OCI-LY7 (cell line): ENCODE measurements at regions not wholly inside any gene's neighbourhood (a gene's known extent, or its start where the extent isn't known, plus 50 kb on each side); places are given as distances from the start of the nearest gene placed in this dataset.
"Not testable (repeated sequence)": the region's sequence is repeated elsewhere in the genome, so short reads cannot be mapped to it uniquely, and the experiment has no call there.

Source experiments
- BruUV-seq: library from RNA; stranded (reverse); fragments of 400-500 nt; replicated peaks from 2 replicates; lab custom pipeline; 2021; lab: Mats Ljungman, UMichigan
- CTCF ChIA-PET: fragments of 300-600 bp; sonication (Branson Sonifier 250); formaldehyde crosslinking; loops from one replicate; lab custom pipeline; 2022; ENCODE audit warnings: antibody characterized with exemption; ENCODE audit not compliant: unreplicated experiment; lab: Charles Lee
- POLR2A ChIA-PET: fragments of 300-600 bp; sonication (Branson Sonifier 250); formaldehyde crosslinking; loops from one replicate; lab custom pipeline; 2022; ENCODE audit warnings: antibody characterized with exemption; lab: Charles Lee
- DNase-seq: peaks from one replicate; pipeline ENCODE4 v3.0.0-alpha.2; 2015; ENCODE audit warnings: low spot score
- H2AFZ ChIP-seq: fragments of 200-600 bp; sonication (generic), shearing (Covaris generic); 2 replicates; pipeline ENCODE4 v1.6.1; 2014; ENCODE audit warnings: mild to moderate bottlenecking, antibody characterized with exemption, low read length, moderate library complexity
- H3K27ac ChIP-seq: fragments of 200-600 bp; sonication (generic); 2 replicates; pipeline ENCODE4 v1.5.1; 2014; ENCODE audit warnings: mixed run types, low read depth, mild to moderate bottlenecking, moderate library complexity, low read length, inconsistent platforms; ENCODE audit not compliant: poor library complexity, severe bottlenecking
- H3K36me3 ChIP-seq: fragments of 200-600 bp; sonication (generic); 2 replicates; pipeline ENCODE4 v1.6.1; 2014; ENCODE audit warnings: mild to moderate bottlenecking, antibody characterized with exemption, low read length, moderate library complexity, mixed read lengths; ENCODE audit not compliant: insufficient read depth
- H3K4me1 ChIP-seq: fragments of 200-600 bp; sonication (generic); 2 replicates; pipeline ENCODE4 v1.5.1; 2014; ENCODE audit warnings: mild to moderate bottlenecking, low read length; ENCODE audit not compliant: insufficient read depth, poor library complexity, severe bottlenecking
- H3K4me2 ChIP-seq: fragments of 200-600 bp; sonication (generic); 2 replicates; pipeline ENCODE4 v1.6.1; 2014; ENCODE audit warnings: mild to moderate bottlenecking, low read length
- H3K4me3 ChIP-seq: fragments of 200-600 bp; sonication (generic); 2 replicates; pipeline ENCODE4 v1.5.1; 2014; ENCODE audit warnings: mild to moderate bottlenecking, low read depth, low read length; ENCODE audit not compliant: poor library complexity, severe bottlenecking
- H3K79me2 ChIP-seq: fragments of 200-600 bp; sonication (generic); 2 replicates; pipeline ENCODE4 v1.6.1; 2016; ENCODE audit warnings: low read depth, mild to moderate bottlenecking, low read length, moderate library complexity, mixed read lengths; ENCODE audit not compliant: insufficient read depth
- H3K9me2 ChIP-seq: fragments of 200-600 bp; sonication (generic); 2 replicates; pipeline ENCODE4 v1.6.1; 2016; ENCODE audit warnings: mild to moderate bottlenecking, low read length, mixed read lengths; ENCODE audit not compliant: insufficient read depth
- H3K9me3 ChIP-seq: fragments of 200-600 bp; sonication (generic); 2 replicates; pipeline ENCODE4 v1.6.1; 2014; ENCODE audit warnings: mild to moderate bottlenecking, mixed run types, low read length, mixed read lengths
- H4K20me1 ChIP-seq: fragments of 200-600 bp; sonication (generic); 2 replicates; pipeline ENCODE4 v1.6.1; 2014; ENCODE audit warnings: mild to moderate bottlenecking, antibody characterized with exemption, low read length, moderate library complexity, mixed read lengths; ENCODE audit not compliant: insufficient read depth
- EZH2phosphoT487 ChIP-seq: fragments of 200-600 bp; sonication (generic); IDR thresholded peaks from 2 replicates; pipeline ENCODE4 v1.6.1; 2018; ENCODE audit warnings: low read depth, borderline replicate concordance, mild to moderate bottlenecking, mixed run types, antibody characterized with exemption, low read length, moderate library complexity, mixed read lengths
- intact Hi-C: fragments of 100-400 bp; cut with micrococcal nuclease; formaldehyde crosslinking; loops from one replicate; pipeline ENCODE4 v1.10.0; 2022; ENCODE audit not compliant: unreplicated experiment
- TF ChIP-seq, protein P1 (sequence below): fragments of 200-600 bp; sonication (generic); conservative IDR thresholded peaks from 2 replicates; pipeline ENCODE4 v1.5.1; 2014; ENCODE audit warnings: mild to moderate bottlenecking, antibody characterized with exemption, low read length, moderate library complexity, mixed read lengths

DNA sequence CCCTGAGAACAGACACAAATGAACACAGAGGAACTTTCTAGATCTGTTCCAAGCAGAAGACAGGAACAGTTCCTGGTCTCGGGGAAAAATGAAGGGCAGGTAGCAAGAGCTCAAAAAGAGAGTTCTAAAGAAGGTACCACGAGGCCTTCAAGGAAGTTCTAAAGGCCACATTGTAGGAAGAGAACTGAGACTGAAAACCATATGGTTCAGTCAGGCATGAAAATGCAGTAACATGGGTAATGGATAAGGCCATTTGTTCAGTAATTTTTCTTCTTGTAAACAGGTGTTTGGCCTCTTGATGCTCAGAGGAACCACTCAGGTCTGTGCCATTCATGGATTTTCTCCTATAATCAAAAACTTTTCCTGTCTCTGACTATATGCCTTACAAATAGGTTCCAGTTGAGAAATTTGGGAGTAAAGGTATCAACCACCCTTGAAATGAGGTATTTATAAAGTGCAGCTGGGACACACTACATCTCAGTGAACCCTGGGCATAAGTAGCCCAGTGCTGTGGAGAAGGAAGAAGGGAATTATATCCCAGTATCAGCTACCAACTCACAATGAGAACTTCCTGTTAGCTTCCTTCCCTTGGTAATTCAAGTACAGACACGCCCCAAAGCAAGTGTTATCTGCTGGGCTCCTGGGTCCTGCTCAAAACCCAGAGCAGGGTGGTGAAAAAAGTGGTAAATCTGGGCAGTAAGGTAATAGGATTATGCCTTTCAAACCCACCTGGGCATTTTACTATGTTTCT, 277.9 kb downstream of the KLHL13 start:
- no peak overlapping the region for H3K4me2 ChIP-seq
- no peak for DNase-seq
- H3K9me2 ChIP-seq = no peaks in the 10 kb centered on the region
- TF ChIP-seq, protein P1, sequence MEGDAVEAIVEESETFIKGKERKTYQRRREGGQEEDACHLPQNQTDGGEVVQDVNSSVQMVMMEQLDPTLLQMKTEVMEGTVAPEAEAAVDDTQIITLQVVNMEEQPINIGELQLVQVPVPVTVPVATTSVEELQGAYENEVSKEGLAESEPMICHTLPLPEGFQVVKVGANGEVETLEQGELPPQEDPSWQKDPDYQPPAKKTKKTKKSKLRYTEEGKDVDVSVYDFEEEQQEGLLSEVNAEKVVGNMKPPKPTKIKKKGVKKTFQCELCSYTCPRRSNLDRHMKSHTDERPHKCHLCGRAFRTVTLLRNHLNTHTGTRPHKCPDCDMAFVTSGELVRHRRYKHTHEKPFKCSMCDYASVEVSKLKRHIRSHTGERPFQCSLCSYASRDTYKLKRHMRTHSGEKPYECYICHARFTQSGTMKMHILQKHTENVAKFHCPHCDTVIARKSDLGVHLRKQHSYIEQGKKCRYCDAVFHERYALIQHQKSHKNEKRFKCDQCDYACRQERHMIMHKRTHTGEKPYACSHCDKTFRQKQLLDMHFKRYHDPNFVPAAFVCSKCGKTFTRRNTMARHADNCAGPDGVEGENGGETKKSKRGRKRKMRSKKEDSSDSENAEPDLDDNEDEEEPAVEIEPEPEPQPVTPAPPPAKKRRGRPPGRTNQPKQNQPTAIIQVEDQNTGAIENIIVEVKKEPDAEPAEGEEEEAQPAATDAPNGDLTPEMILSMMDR = no peak
- no peak for TF ChIP-seq EZH2phosphoT487
- ChIA-PET CTCF (no interaction called here), POLR2A (no interaction called here)
- no peaks in the 10 kb centered on the region for H3K36me3 ChIP-seq
- no peaks in the 10 kb centered on the region for H3K9me3 ChIP-seq
- no peak overlapping the region for H3K4me3 ChIP-seq
- intact Hi-C loops = no loop called here
- no peak overlapping the region for H3K27ac ChIP-seq
- no peaks in the 10 kb centered on the region for H3K79me2 ChIP-seq
- no peaks in the 10 kb centered on the region for H3K4me1 ChIP-seq
- H4K20me1 ChIP-seq = no peaks in the 10 kb centered on the region
- no peak overlapping the region for H2AFZ ChIP-seq
- BruUV-seq = no TSS peak

DNA sequence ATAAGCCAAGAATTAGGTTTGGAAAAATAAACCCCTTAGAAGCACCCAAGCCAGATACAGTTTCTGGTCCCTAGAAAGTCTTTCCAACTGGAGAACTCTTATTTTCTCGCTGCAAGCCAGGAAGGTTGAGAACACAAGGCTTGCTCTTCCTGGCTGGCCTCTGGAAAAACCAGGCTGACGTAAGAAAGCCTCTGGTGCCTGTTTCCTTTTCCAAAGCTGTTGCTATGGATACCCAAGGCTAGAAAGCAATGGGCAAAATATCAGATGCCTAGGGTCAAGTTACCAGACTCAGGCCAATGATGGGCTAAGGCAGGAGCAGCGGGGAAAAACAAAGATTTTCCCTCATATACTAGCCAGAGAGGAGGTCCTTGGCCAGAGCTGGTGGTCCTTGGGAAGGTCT, 281.6 kb downstream of the KLHL13 start:
- no peaks in the 10 kb centered on the region for H3K9me3 ChIP-seq
- DNase-seq = no peak
- ChIA-PET POLR2A (no interaction called here), CTCF (no interaction called here)
- no peaks in the 10 kb centered on the region for H3K9me2 ChIP-seq
- H3K4me1 ChIP-seq = no peaks in the 10 kb centered on the region
- H3K4me2 ChIP-seq = no peak overlapping the region
- no peaks in the 10 kb centered on the region for H3K36me3 ChIP-seq
- H3K4me3 ChIP-seq = no peak overlapping the region
- TF ChIP-seq, protein P1 = no peak
- TF ChIP-seq EZH2phosphoT487 = no peak
- no peaks in the 10 kb centered on the region for H4K20me1 ChIP-seq
- no peak overlapping the region for H3K27ac ChIP-seq
- no peak overlapping the region for H2AFZ ChIP-seq
- H3K79me2 ChIP-seq = no peaks in the 10 kb centered on the region
- intact Hi-C loops = no loop called here
- BruUV-seq = no TSS peak

DNA sequence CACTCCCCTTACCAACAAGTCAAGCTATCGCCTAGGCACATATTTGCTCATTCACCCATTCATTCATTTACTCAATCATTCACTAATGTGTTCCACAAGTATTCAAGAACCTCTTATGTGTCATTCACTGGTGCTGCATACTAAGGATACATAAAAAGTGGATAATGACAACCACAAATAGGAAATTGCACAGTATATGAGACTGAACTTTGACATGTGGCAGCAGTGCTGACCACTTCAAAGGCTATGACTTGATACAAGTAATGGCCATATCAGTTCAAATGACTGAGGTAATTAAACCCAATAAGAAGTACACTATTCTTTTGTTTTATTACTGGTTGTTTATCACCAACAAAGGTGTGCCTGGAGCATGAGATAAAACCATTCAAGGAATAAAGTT, 282.5 kb downstream of the KLHL13 start:
- Histone ChIP-seq H3K36me3 (no peaks in the 10 kb centered on the region), H3K4me1 (no peaks in the 10 kb centered on the region), H3K9me2 (no peaks in the 10 kb centered on the region), H2AFZ (no peak overlapping the region), H3K9me3 (no peaks in the 10 kb centered on the region), H4K20me1 (no peaks in the 10 kb centered on the region), H3K79me2 (no peaks in the 10 kb centered on the region), H3K4me2 (no peak overlapping the region), H3K4me3 (no peak overlapping the region), H3K27ac (no peak overlapping the region)
- BruUV-seq = no TSS peak
- CTCF ChIA-PET = no interaction called here
- TF ChIP-seq, protein P1 = no peak
- TF ChIP-seq EZH2phosphoT487 = no peak
- intact Hi-C loops = no loop called here
- POLR2A ChIA-PET = interaction anchor here (0.6 kb wide), 1 partner anchor 18 kb away, joined by 3 read pairs; no protein-coding TSS in a partner anchor
- no peak for DNase-seq

DNA sequence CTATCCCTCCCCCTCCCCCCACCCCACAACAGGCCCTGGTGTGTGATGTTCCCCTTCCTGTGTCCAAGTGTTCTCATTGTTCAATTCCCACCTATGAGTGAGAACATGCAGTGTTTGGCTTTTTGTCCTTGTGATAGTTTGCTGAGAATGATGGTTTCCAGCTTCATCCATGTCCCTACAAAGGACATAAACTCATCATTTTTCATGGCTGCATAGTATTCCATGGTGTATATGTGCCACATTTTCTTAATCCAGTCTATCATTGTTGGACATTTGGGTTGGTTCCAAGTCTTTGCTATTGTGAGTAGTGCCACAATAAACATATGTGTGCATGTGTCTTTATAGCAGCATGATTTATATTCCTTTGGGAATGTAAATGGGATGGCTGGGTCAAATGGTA, 295.1 kb downstream of the KLHL13 start:
- H4K20me1 ChIP-seq, H3K79me2 ChIP-seq, H2AFZ ChIP-seq, H3K9me2 ChIP-seq, H3K36me3 ChIP-seq, H3K4me3 ChIP-seq, H3K27ac ChIP-seq, POLR2A ChIA-PET, H3K4me2 ChIP-seq, H3K4me1 ChIP-seq, BruUV-seq, H3K9me3 ChIP-seq, DNase-seq, CTCF ChIA-PET, intact Hi-C loops: not testable (repeated sequence)
